ENCODE measurements at regions not wholly inside any gene's neighbourhood (a gene's known extent, or its start where the extent isn't known, plus 50 kb on each side); places are given as distances from the start of the nearest gene placed in this dataset.

GRCh38 chr22:49518436-49518970 lies 309.2 kb downstream of the BRD1 start:
- H3K4me1 Mint-ChIP-seq: peaks cover 5% of the 10 kb centered on the region in 2 donors
- Histone ChIP-seq H3K27ac (ENCODE audit: low read length) (no peak overlapping the region), H3K9me3 (ENCODE audit: control insufficient read depth, insufficient read depth, low read length) (no peaks in the 10 kb centered on the region), H3K4me1 (ENCODE audit: control insufficient read depth, insufficient read depth, low read length) (no peaks in the 10 kb centered on the region), H3K4me3 (ENCODE audit: low read length) (no peak overlapping the region), H3K36me3 (ENCODE audit: control insufficient read depth, insufficient read depth, low read length) (no peaks in the 10 kb centered on the region), H3K27me3 (ENCODE audit: control insufficient read depth, insufficient read depth, low read length) (no peaks in the 10 kb centered on the region)
- H3K9me3 Mint-ChIP-seq: no peaks in the 10 kb centered on the region
- no peak overlapping the region for H3K27ac Mint-ChIP-seq
- WGBS (ENCODE audit: insufficient coverage): 85% methylated on average over 22 of the region's 22 CpGs
- ATAC-seq (no peak), DNase-seq (no peak)
- H3K27me3 Mint-ChIP-seq (ENCODE audit: low read depth in 2 of 2): no peaks in the 10 kb centered on the region
- H3K36me3 Mint-ChIP-seq: no peaks in the 10 kb centered on the region
- no peak for TF ChIP-seq CTCF (IDR thresholded peaks at IDR 0.05)
- H3K4me3 Mint-ChIP-seq: no peak overlapping the region
- intact Hi-C loops (cut with micrococcal nuclease): no loop called here

- WGBS (ENCODE audit: insufficient coverage): 91% methylated on average over 23 of the region's 23 CpGs
- TF ChIP-seq CTCF (IDR thresholded peaks at IDR 0.05): no peak
- intact Hi-C loops (cut with micrococcal nuclease): no loop called here
Measured at GRCh38 chr22:49517667-49518185, 309.9 kb downstream of the BRD1 start.

GRCh38 chr22:49517211-49517610 lies 310.5 kb downstream of the BRD1 start:
- Mint-ChIP-seq H3K4me1 (peaks cover 14 to 15% of the 10 kb centered on the region in 2 donors), H3K36me3 (no peaks in the 10 kb centered on the region), H3K4me3 (no peak overlapping the region), H3K27ac (no peak overlapping the region), H3K27me3 (ENCODE audit: low read depth in 2 of 2) (no peaks in the 10 kb centered on the region), H3K9me3 (no peaks in the 10 kb centered on the region)
- no peak for TF ChIP-seq CTCF (IDR thresholded peaks at IDR 0.05)
- no peak for ATAC-seq
- H3K4me3 ChIP-seq (ENCODE audit: low read length): no peak overlapping the region
- WGBS (ENCODE audit: insufficient coverage): 94% methylated on average over 16 of the region's 16 CpGs
- no peaks in the 10 kb centered on the region for H3K36me3 ChIP-seq (ENCODE audit: control insufficient read depth, insufficient read depth, low read length)
- H3K4me1 ChIP-seq (ENCODE audit: control insufficient read depth, insufficient read depth, low read length): peaks cover 1% of the 10 kb centered on the region
- no peak overlapping the region for H3K27ac ChIP-seq (ENCODE audit: low read length)
- no peaks in the 10 kb centered on the region for H3K27me3 ChIP-seq (ENCODE audit: control insufficient read depth, insufficient read depth, low read length)
- peaks cover 2% of the 10 kb centered on the region for H3K9me3 ChIP-seq (ENCODE audit: control insufficient read depth, insufficient read depth, low read length)
- no peak for DNase-seq
- intact Hi-C loops (cut with micrococcal nuclease): no loop called here

More at GRCh38 chr22:49517667-49518185, 309.9 kb downstream of the BRD1 start:
- H3K4me1 ChIP-seq (ENCODE audit: control insufficient read depth, insufficient read depth, low read length): no peaks in the 10 kb centered on the region
- no peak for ATAC-seq
- H3K36me3 ChIP-seq (ENCODE audit: control insufficient read depth, insufficient read depth, low read length): no peaks in the 10 kb centered on the region
- no peaks in the 10 kb centered on the region for H3K9me3 ChIP-seq (ENCODE audit: control insufficient read depth, insufficient read depth, low read length)
- no peaks in the 10 kb centered on the region for H3K27me3 ChIP-seq (ENCODE audit: control insufficient read depth, insufficient read depth, low read length)
- H3K27me3 Mint-ChIP-seq (ENCODE audit: low read depth in 2 of 2): no peaks in the 10 kb centered on the region
- H3K9me3 Mint-ChIP-seq: no peaks in the 10 kb centered on the region
- H3K4me3 ChIP-seq (ENCODE audit: low read length): no peak overlapping the region
- H3K36me3 Mint-ChIP-seq: no peaks in the 10 kb centered on the region
- DNase-seq: no peak
- H3K4me1 Mint-ChIP-seq: peaks cover 9 to 10% of the 10 kb centered on the region in 2 donors
- H3K27ac Mint-ChIP-seq: no peak overlapping the region
- no peak overlapping the region for H3K27ac ChIP-seq (ENCODE audit: low read length)
- H3K4me3 Mint-ChIP-seq: no peak overlapping the region

GRCh38 chr22:49515475-49515874 lies 312.2 kb downstream of the BRD1 start:
- H3K36me3 ChIP-seq (ENCODE audit: control insufficient read depth, insufficient read depth, low read length): no peaks in the 10 kb centered on the region
- H3K27me3 Mint-ChIP-seq (ENCODE audit: low read depth in 2 of 2): no peaks in the 10 kb centered on the region
- no peak for DNase-seq
- H3K9me3 Mint-ChIP-seq: peaks cover 0 to 2% of the 10 kb centered on the region in 2 donors
- no peak overlapping the region for H3K4me3 ChIP-seq (ENCODE audit: low read length)
- H3K9me3 ChIP-seq (ENCODE audit: control insufficient read depth, insufficient read depth, low read length): peaks cover 12% of the 10 kb centered on the region
- TF ChIP-seq CTCF (IDR thresholded peaks at IDR 0.05): no peak
- peaks cover 24 to 25% of the 10 kb centered on the region in 2 donors for H3K4me1 Mint-ChIP-seq
- peaks cover 10% of the 10 kb centered on the region for H3K4me1 ChIP-seq (ENCODE audit: control insufficient read depth, insufficient read depth, low read length)
- no peak overlapping the region for H3K27ac ChIP-seq (ENCODE audit: low read length)
- no peaks in the 10 kb centered on the region for H3K27me3 ChIP-seq (ENCODE audit: control insufficient read depth, insufficient read depth, low read length)
- WGBS (ENCODE audit: insufficient coverage): 93% methylated on average over 11 of the region's 11 CpGs
- intact Hi-C loops (cut with micrococcal nuclease): no loop called here
- peaks cover 9% of the 10 kb centered on the region for H3K36me3 Mint-ChIP-seq
- peak overlapping the region in 1 of 2 donors; percentile 13 for H3K27ac Mint-ChIP-seq
- H3K4me3 Mint-ChIP-seq: no peak overlapping the region
- ATAC-seq: no peak
